H1 (cell line): ENCODE measurements at regions not wholly inside any gene's neighbourhood (a gene's known extent, or its start where the extent isn't known, plus 50 kb on each side); places are given as distances from the start of the nearest gene placed in this dataset.

Source experiments
- BACH1 ChIP-seq: IDR thresholded peaks from 2 replicates; pipeline ENCODE4 v1.6.1; 2012; ENCODE audit warnings: low read length, improper control_type of control experiment
- CBX5 ChIP-seq: fragments of 300-800, 300-1000 bp; sonication (generic); IDR thresholded peaks from 2 replicates; pipeline ENCODE4 v1.7.1; 2016; ENCODE audit warnings: antibody characterized with exemption, low read length, low read depth
- EP300 ChIP-seq, 2 experiments: IDR thresholded peaks; 1 replicate in 1 of 2; 2 replicates in 1 of 2; pipeline ENCODE4 v1.6.1; 2011 to 2012; ENCODE audit warnings: low read depth in 2 of 2, low read length in 2 of 2, mild to moderate bottlenecking in 2 of 2, borderline replicate concordance in 1 of 2, inconsistent platforms in 1 of 2, moderate library complexity in 1 of 2
- EZH2 ChIP-seq: fragments of 200-600 bp; sonication (generic); IDR thresholded peaks from 2 replicates; pipeline ENCODE4 v1.7.1; 2012; ENCODE audit warnings: low read depth, mild to moderate bottlenecking, moderate library complexity, low read length, inconsistent platforms; ENCODE audit not compliant: severe bottlenecking
- FOSL1 ChIP-seq: IDR thresholded peaks from 2 replicates; pipeline ENCODE4 v1.6.1; 2011; ENCODE audit warnings: mild to moderate bottlenecking, low read depth, low read length, moderate library complexity; ENCODE audit not compliant: insufficient read depth
- KDM4A ChIP-seq: IDR thresholded peaks from one replicate; pipeline ENCODE4 v1.7.1; 2012; ENCODE audit warnings: low read depth, mild to moderate bottlenecking, moderate library complexity, low read length, inconsistent platforms; ENCODE audit not compliant: severe bottlenecking
- RFX5 ChIP-seq: IDR thresholded peaks from 2 replicates; pipeline ENCODE4 v1.6.1; 2011; ENCODE audit warnings: low read depth, low read length, improper control_type of control experiment, borderline replicate concordance
- RNF2 ChIP-seq: fragments of 200-900, 300-1000 bp; sonication (generic); IDR thresholded peaks from 2 replicates; pipeline ENCODE4 v1.7.1; 2016; ENCODE audit warnings: borderline replicate concordance, low read depth, mild to moderate bottlenecking, antibody characterized with exemption, low read length; ENCODE audit not compliant: poor library complexity, severe bottlenecking; ENCODE audit errors: missing control alignments
- SP2 ChIP-seq: IDR thresholded peaks from 2 replicates; pipeline ENCODE4 v1.6.1; 2012; ENCODE audit warnings: mild to moderate bottlenecking, low read length, inconsistent platforms
- TAF7 ChIP-seq: optimal IDR thresholded peaks from 2 replicates; pipeline ENCODE3; 2011; ENCODE audit warnings: low read depth, mild to moderate bottlenecking, inconsistent platforms, low read length, moderate library complexity, borderline replicate concordance
- USF2 ChIP-seq: IDR thresholded peaks from 2 replicates; pipeline ENCODE4 v1.6.1; 2011; ENCODE audit warnings: low read length, improper control_type of control experiment
- YY1 ChIP-seq: IDR thresholded peaks from 2 replicates; pipeline ENCODE4 v1.6.1; 2011; ENCODE audit warnings: low read depth, mild to moderate bottlenecking, low read length
- TF ChIP-seq, protein P1 (sequence below), 3 experiments: IDR thresholded peaks; 1 replicate in 2 of 3; 2 replicates in 1 of 3; pipeline versions ENCODE4 v1.5.1 to v1.6.1; 2011; ENCODE audit warnings: low read length in 3 of 3, mild to moderate bottlenecking in 3 of 3, inconsistent platforms in 2 of 3, low read depth in 1 of 3, moderate library complexity in 1 of 3; ENCODE audit not compliant: insufficient read depth in 1 of 3; ENCODE audit errors: control extremely low read depth in 1 of 3

- TF ChIP-seq EZH2 (peak; percentile 91), SP2 (no peak), BACH1 (no peak), RFX5 (no peak), TAF7 (no peak), YY1 (no peak), EP300 (IDR thresholded peaks at IDR 0.05; ENCODE audit: borderline replicate concordance in 1 of 2, low read depth in 2 of 2, low read length in 2 of 2) (no peak), KDM4A (peak; percentile 48), FOSL1 (no peak), USF2 (no peak), CBX5 (no peak), RNF2 (no peak)
- TF ChIP-seq, protein P1, sequence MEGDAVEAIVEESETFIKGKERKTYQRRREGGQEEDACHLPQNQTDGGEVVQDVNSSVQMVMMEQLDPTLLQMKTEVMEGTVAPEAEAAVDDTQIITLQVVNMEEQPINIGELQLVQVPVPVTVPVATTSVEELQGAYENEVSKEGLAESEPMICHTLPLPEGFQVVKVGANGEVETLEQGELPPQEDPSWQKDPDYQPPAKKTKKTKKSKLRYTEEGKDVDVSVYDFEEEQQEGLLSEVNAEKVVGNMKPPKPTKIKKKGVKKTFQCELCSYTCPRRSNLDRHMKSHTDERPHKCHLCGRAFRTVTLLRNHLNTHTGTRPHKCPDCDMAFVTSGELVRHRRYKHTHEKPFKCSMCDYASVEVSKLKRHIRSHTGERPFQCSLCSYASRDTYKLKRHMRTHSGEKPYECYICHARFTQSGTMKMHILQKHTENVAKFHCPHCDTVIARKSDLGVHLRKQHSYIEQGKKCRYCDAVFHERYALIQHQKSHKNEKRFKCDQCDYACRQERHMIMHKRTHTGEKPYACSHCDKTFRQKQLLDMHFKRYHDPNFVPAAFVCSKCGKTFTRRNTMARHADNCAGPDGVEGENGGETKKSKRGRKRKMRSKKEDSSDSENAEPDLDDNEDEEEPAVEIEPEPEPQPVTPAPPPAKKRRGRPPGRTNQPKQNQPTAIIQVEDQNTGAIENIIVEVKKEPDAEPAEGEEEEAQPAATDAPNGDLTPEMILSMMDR (IDR thresholded peaks at IDR 0.05; ENCODE audit: control extremely low read depth in 1 of 3, insufficient read depth in 1 of 3, low read depth in 1 of 3, low read length in 3 of 3): peak in 1 of 3 experiments; percentile 6; a peak in 1 of 4 replicates
Observed at GRCh38 chr1:147077936-147078605, 94.2 kb downstream of the PRKAB2 start (continued).
